ENCODE measurements at regions not wholly inside any gene's neighbourhood (a gene's known extent, or its start where the extent isn't known, plus 50 kb on each side); places are given as distances from the start of the nearest gene placed in this dataset.

DNA sequence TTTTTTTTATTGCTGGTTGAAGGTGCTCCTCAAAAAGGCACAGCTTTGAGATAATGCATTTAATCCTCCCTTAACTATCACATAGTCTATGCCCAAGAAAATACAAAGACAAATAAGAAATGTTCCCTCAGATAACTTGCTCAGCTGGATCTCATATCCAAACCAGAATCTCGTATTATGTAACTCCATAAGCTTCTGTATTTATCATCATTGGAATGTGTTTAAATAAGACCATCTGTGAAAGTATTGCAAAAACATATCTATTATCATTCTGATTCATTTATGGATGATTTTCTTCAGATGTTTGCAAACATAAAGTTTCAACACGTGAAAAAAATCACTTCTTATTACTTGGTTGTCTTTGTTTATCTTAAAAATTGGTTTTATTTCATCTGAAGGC, 190.9 kb downstream of the IRS2 start:
- no peak for DNase-seq (ENCODE audit: low spot score)

DNA sequence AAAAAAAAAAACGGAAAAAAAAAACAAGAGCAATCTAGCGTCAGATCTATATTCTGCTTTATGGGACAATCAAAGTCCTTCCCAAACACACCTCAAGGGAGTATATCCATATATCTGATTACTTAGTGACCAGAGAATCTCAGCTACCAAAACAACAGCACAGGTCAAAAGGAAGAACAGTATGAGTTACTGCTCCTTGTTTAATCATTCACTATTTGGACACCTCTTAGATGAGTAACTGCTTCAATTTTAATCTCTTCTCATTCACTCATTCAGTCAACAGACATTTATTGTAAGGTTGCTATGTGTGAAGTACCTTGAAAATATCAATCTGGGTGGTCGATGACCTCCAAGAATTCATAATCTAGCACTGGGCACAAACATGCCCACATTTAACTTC, 193.2 kb downstream of the IRS2 start:
- no peak for DNase-seq (ENCODE audit: low spot score)

DNA sequence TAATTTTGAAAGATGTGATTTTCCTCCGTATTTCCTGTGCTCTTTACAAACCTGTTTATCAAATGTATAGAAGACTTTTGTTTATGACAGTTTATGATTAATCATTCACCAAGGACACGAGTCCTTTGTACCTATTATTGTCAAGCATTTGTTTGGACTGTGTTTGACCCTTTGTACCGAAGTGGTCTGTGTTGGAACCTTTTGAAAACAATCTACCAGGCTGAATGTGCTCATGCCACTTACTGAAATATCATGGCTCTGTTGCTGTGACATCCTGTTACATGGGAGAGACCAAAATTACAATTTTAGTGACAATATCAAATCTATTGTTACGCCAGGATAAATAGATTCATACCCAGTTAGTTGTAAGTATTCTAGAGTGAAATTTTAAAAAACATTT, 193.6 kb downstream of the IRS2 start:
- no peak for DNase-seq (ENCODE audit: low spot score)

DNA sequence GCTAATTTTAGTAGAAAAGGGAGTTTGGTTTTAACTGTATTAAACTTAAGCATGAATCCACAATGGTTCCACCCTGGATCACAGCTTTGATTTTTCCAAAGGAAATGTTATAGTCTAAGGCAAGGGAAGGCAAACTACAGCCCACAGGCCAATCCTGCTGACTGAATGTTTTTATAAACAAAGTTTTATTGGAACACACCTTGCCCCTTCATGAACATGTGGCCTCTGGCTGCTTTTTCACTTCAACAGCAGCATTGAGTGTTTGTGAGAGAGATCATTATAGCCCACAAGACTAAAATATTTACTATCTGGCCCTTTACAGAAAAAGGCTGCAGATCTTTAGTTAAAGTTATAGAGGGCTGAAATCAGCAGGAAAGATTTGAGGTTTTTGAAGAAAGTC, 198.7 kb downstream of the IRS2 start:
- DNase-seq (ENCODE audit: low spot score) = no peak

DNA sequence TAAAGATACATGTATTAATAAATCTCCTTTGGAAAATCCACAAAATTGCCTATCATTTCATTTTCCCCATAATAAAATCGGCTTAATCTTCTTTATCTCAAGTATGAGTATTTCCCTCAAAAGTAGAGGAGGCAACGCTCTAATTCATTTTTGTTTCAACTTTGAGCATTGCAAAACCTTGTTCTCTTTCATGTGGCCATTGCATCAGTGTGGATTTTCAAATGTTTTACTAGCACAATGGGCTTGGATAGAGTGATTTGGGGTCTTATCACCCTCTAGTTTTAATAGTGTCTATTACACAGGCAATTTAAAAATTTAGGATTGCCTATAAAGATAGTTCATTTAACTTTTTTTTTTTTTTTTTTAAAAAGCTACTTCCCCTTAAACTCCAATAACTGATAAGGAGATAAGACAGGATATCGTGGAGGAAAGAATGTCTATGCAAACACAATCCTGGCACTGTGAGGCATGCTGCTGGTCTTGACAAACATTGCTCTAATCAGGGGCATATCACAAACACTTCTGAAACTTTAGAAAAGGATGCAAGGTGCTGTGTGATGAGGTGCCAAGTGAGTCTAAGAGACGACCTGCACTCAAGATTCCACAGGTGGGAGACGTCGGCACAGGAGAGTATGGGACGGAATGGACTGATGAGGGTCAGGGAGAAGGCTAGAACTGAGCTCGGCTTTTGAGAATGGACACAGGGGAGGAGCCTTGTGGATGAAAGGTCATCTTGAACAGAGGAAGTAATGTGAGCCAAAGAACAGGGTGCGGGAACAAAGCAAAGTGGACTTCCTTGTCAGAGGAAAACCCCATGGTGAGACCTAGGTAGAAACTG, 199.7 kb downstream of the IRS2 start:
- DNase-seq (ENCODE audit: low spot score) = no peak

DNA sequence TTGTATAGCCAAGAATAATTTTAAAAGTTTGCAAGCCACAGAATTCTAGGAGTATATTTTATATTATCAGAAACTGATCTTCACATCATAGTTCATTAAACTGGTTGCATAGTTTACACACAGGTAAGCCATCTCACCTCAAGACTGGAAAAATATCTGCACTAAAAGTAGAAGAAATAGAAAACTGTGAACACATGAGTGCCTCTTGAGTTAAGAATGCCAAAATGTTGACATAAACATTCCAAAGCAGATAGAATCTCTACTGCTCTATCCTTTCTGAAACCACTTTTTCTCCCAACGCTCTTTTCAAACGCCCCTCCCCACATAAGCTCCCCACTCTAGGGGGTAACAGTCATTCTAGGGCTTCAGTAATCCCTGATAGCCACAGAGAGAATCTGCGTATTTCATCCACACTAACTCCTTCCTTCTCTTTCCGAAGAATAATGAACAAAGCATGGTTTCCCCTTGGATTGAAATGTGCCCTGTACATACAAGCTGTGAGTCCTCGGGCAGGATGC, 201.5 kb downstream of the IRS2 start:
- DNase-seq (ENCODE audit: low spot score) = no peak

DNA sequence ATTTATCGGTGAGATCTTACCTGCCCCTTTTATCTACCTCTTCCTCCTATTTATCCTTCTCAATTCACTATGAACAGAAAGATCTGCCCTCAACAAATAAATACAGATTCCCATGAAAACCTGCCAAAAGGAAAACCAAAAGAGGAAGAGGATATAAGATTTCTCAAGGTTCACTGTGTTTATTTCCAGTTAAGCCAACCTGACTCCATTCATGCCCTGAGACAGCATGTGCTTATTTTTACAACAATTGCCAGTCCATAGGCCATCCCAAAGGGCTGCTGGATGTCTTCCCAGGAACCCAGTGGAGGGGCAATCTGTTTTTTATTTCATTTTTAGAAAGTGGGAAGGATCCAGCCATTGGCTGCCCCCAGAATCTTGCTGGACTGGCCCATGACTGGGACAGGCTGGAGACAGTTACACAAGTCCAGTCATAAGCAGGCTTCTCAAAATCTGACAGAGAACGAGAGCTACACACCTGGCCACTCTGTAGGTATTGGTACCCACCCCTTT, 209.1 kb downstream of the IRS2 start:
- DNase-seq (ENCODE audit: low spot score) = no peak

DNA sequence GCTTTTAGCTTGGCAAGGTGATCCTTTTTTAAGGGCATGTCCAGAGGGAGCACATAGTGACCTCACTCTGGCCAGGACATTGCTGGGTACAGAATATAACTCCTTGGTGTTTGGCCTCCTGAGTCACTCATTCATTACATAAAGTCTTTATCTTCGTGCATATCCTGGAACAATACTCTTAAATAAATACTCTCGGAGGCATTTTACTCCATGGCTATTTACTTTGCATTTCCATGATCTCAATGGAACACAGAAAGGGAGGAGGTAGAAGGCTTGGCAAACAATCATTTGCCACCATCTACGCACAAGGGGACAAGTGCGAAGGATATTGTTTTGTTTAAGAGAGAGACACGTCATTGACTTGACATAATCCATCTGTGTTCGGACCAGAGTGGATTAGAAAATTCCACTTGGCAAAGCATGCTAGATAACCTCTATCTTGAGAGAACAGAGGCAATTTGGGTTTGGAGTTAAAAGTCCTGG, 210.0 kb downstream of the IRS2 start:
- no peak for DNase-seq (ENCODE audit: low spot score)

DNA sequence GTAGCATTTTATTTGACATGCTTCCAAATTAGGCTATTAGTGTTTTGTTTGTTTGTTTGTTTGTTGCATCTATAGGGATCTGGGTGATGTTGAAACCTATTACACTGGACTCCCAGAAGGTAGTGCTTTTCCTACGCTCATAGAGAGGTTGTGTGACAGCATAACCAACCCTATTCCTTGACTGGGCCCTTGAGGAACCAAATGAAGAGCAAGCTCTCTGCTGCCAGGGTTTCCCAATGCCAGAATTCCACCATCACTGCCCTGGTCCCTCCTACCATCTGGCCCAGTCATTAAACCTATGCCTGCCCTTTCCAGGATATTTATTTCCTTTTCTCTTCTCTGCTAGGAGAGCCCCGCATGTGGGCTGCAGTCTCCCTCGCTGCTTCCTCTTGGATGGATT, 210.6 kb downstream of the IRS2 start:
- no peak for DNase-seq (ENCODE audit: low spot score)

DNA sequence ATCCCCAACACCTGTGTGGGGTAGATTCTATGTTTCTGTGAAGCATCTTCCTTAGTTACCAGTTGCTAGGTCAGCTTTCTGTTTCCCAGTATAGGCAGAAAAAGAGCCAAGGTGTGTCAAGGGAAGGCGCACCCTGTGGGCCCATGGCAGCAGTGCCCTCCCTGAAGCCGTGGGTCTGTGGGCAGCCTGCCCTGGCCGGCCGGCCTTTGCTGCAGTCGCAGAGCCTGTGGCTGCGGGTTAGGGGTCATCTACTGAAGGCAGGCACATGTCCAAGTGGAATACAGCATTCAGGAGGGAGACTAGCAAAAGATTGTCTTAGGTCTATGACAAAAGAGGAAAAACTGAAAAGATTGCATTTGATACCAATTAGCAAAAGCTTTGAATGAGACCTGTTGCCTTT, 214.0 kb downstream of the IRS2 start:
- DNase-seq (ENCODE audit: low spot score) = no peak

DNA sequence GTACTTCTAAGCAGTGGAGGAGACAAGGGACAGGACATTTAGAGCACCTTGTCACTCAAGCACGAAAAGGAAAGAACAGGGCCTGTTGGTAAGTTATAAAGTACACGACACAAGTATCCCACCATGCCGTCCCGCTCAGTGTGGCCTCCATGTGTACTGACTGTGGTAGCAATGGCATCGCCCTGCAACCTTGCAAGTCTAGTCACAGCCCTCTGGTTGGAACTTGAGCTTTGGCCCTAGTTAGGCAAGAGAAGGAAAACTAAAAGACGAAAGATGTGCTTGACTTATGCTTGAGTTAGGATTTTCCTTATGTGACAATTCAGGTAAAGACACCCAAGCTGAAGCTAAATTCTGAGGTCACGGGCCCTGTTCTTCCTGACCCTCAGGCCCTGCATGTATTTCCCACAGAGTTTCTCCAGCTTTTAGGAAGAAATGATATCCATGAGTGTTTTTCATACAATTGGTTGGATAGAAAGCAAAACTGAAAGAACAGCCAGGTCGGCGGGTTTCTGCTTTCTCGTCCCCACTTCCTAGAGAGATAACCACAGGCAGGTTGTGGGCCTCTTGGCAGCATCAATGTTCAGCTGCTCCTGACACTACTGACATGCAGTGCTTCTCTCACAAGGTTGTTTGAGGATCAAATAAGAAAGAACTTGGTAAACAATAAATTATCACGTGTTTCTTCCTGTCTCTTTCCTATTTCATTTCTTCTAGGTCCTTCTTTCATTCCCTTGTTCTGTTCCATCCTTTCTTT, 216.2 kb downstream of the IRS2 start:
- no peak for DNase-seq (ENCODE audit: low spot score)

DNA sequence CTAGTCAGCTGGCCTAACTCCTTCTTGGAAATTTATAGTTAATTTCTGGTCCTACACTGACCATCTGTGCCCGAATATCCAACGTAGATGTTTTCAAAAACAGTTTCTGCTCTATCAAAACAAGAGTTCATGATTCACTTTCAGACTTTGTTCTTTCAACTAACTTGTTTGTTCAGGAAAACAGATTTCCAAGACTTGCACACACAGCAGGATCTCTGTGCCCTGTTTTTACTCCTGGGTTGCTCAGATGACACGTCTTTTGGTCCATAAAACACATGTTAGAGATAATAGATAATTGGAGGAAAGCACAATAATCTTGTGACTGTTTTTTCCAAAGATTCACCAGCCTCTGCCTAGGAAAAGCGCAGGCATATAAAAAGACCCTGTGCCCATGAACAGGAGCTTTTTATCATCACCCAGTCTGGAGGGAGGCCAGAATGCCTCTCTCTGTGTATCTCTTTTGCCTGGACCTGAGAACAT, 218.0 kb downstream of the IRS2 start:
- DNase-seq (ENCODE audit: low spot score) = no peak

DNA sequence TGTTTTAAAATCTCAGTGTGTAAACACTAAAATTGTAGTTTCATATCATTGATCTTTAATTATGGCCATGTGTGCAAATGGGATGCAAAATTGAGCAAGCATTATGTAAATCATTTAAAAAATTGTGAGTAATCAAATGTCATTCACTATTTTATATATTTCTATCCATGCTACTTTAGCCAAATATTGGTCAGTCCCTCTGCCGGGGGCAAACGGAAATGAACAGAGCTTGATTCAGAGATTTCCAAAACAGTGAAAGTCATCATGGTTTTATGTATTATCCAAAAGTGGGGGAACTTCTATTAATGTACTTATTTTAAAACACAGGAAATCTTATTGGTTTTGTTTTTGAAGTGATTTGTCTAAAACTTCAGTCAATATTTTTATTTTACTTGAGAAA, 219.1 kb downstream of the IRS2 start:
- no peak for DNase-seq (ENCODE audit: low spot score)

DNA sequence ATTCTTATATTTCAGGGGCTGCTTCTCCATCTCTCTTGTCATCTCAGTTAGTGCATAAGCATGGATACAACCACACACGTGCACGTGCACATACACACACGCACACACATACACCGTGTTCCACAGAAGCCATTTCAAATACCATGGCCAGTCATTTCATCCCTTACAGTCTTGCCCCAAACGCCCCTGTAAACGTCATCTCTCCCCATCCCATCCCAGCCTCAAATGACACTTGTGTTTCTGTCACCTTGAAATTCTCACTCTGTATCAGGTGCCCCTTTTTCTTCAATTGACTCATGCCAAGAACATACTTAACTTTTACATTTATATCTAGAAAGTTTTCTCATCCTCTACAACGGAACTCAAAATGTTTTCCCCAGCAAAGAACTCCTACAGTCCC, 220.5 kb downstream of the IRS2 start:
- no peak for DNase-seq (ENCODE audit: low spot score)

DNA sequence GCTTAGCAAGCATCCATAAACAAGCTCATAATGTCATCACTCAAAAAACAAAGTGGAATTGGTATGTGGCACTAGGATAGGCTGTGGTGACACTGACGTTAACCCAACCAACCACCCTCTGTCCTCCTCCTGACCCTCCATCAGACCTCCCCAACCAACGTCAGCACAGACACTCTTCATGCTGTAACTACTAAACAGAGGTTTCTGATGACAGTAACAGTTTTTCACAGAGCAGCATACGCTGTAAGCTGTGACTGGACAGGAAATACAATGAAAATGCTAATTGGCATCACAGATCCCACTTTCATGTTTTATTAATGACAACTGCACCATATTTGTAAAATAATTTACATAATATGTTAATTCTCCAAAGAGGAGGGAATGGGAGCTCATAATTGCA, 238.0 kb downstream of the IRS2 start:
- DNase-seq (ENCODE audit: low spot score) = no peak

DNA sequence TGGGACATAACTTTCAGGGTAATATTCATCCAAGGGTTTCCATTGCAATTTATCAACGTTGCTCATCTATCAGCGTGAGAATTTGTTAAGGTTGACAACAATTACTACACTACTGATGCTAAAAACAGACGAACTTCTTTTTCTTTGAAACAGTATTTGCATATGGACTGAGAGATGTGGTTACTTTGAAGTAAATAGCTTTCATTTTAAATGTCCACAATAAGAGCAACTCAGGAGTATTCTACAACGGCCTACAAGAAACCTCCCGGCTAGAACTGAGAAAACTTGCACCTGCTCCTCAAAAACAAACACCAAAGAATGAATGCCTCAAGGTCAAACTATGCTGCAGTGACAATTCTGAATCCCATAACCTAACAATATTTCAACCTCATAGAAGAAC, 238.4 kb downstream of the IRS2 start:
- DNase-seq (ENCODE audit: low spot score) = no peak

DNA sequence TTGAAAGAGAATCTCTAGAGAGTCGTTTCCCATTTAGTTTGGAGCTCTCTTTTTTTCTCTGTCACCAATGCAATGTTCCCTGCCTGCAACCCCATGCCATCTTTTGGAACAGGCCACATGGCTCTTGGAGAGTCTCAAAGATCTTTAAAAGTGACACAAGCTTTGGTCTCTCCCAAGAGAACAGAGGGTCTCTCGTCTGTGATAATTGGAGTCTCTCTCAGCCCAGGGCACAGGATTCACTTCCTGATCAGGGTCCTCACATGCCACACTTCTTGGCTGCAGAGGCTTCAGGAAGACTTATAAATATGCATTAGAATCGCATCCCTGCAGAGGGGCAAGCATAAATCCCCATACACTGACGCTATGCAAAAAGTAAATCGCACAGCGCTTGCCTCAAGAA, 240.5 kb downstream of the IRS2 start:
- DNase-seq (ENCODE audit: low spot score) = no peak

DNA sequence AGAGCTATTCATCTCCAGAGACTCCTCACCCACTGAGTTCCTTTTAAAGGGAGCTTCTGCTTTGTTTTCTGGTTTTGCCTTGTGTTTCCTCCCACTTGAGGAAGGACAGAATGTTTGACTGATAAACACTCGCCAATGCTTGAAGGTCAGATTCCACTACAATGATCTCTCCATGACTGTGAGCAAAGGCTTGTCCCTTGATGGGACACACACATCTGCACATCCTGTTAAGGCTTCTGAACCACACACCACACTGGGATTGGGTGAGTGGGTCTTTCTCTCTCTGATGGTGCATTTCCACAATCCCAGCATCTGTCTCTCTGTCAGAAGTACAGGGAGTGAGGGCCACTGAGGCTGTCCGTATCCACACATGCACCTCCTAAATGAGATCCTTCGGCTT, 245.3 kb downstream of the IRS2 start:
- DNase-seq (ENCODE audit: low spot score) = no peak

DNA sequence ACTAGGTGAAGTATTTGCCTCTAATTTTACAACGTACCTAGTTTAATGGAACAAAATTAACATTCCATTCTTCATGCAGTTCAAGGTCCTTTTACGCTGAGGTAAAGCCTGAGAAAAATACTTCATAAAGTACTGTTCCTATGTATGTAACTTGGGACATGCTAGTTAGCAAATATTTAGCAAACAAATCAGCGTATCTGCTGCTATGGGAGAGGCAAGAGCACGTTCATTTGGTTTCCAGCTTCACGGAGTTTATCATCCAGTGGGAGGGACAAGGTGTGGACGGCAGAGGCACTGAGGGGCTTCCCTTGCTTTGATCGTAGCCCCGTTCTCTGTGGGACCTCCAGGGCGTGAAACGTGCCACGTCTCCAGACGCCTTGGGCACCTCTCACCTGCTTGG, 248.8 kb downstream of the IRS2 start:
- no peak for DNase-seq (ENCODE audit: low spot score)

DNA sequence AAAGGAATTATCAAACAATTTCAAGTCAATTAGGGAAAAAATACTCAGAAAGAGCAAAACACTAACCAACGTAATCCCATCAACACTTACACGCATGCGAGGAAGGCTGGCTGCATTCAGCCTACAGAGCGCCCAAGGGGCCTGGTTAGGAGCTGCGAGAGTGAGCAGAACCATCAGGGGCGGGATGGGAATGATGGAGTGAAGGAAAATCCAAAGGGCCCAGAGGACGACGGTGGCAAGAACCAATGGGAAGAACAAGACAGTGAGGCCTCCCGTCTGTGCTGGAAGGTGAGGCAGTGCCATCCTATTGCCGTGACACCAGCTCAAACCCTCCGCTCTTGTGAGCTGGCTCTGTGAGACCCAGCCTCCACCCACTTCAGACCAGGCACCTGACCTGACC, 253.0 kb downstream of the IRS2 start:
- no peak for DNase-seq (ENCODE audit: low spot score)

DNA sequence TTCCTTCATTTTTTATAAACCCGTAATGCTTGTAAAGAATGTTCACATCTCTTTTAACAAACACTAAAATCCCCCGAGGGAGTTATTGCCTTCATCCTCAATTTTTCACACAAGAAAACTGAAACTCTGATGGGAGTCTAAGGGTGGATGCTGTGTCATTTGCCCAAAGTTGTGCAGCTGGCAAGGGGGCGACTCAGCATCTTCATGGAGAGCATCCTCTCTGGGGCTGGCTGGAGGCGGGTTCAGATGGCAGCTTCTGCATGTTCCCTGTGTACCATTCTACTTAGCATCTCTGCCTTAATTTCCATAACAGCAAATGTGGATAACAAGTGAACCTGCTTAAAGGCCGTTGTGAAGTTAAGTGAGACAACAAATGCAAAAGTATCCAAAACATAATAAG, 256.4 kb downstream of the IRS2 start:
- DNase-seq (ENCODE audit: low spot score) = no peak

DNA sequence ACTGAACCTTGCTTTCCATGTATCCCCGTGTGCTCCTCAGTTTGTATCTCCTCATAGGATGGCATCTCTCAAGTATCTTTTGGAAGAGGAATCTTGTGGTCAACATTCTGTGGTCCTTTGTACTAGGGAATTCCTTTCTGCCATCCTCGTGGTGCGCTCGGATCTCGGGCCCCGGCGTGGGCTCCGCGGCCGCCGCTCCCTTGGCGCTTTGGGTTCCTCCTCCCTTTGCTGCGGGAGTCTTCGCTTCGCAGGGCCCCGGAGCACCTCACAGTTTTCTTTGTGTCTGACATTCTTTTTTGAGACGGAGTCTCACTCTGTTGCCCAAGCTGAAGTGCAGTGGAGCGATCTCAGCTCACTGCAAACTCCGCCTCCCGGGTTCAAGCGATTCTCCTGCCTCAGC, 264.7 kb downstream of the IRS2 start:
- no peak for DNase-seq (ENCODE audit: low spot score)

DNA sequence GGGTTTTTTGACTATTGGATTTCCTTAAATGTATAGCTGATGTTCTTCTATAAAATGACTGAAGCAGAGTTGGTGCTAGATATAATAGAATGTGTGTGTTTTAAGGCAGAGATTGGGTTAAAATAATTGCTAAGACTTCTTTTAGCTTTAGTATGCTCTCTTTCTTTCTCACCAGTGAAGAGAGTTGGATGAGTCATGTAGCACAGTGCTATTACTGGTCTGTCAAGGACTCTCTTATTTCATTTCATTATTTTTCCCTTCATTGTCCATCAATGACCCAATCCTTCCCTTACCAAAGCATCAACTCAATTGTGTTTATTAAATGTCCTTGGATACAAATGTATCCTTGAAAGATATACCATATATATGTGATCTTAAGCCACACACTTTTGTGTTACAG, 268.9 kb downstream of the IRS2 start:
- no peak for DNase-seq (ENCODE audit: low spot score)
